IPS-NIHi11 (cell line): ENCODE measurements at regions not wholly inside any gene's neighbourhood (a gene's known extent, or its start where the extent isn't known, plus 50 kb on each side); places are given as distances from the start of the nearest gene placed in this dataset.
A peak's percentile ranks its signal among the peaks of the same experiment; 100 is the strongest.

Experiments used
- DNase-seq: peaks from one replicate; pipeline ENCODE4 v3.0.0; 2012; ENCODE audit warnings: mixed read lengths, low spot score

- DNase-seq: no peak
Observed at GRCh38 chr10:3514691-3515090, 270.3 kb downstream of the KLF6 start.

DNA sequence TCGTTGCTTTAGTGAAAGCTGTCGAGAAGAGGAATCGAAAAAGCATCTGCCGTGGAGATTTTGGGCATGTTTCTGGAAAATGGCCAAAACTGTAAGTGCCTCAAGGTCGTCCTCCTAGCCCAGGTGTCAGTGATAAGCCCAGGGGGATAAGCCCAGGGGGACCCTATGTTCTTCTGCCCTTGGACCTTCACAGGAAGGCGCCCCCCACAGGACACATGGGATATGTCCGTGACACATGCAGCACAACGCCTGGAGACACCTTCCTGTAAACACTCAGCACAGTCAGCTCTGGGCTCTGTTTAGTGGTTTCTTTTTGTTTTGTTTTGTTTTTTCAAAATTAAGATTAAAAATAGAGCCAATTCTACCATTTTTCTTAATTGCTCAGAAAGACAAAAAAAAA lies 272.7 kb downstream of the KLF6 start:
- DNase-seq: peak; percentile 31

DNA sequence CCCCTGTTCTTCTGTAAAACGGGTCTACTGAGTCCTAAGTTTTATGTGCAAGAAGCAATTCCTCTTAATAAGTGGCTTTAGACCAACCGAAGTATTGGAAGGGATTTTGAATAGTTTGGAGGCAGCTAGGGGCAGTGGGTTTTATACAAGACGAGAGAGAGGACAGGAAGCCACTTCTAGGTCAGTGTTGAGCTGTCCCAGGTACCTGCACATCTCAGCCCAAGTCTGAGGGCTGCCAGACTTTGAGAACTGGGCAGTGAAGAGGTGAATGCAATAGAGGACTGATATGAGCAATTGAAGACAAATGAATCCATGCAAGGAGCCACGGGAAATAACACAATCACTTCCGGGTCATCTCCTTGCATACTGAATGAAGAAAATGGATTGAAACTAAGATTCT lies 273.5 kb downstream of the KLF6 start:
- no peak for DNase-seq

DNA sequence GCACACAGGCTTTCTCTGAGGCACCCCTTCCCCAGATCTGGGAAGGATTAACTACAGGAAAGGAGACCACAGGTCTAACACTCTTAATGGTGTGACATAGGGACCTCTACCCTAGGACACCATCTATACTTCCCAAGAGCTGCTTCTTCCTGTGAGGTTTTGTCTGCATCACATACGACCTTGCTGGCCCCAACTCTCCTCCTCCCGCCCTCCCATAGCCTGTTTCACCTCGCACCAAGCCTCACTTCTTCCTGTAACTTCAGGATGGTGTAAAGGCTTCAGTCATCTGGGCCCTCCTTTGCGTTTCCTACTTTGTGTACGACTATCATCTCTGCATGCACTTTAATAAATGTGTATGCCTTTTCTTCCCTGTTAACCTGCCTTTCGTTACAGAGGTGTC lies 274.3 kb downstream of the KLF6 start:
- no peak for DNase-seq

DNA sequence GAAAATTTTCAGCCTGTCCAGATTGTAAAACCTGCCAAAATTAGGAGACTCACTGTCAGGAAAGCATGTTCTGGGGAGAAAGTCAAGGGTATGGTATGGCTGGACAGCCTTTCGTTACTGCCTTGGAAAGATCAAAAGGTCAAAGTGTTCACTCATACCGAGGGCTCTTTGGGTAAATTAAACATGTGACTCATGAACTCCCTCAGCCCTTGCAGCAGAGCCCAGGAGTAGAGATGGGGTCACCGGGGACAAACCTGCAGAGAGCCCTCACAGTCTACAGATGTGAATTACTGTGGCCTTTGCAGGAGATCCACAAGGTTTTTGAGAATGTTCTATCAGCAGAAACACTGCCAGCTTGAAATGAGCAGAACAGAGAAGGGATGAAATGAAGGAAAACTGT lies 275.7 kb downstream of the KLF6 start:
- DNase-seq: no peak

- no peak for DNase-seq
Observed at GRCh38 chr10:3503299-3503698, 281.7 kb downstream of the KLF6 start.

DNA sequence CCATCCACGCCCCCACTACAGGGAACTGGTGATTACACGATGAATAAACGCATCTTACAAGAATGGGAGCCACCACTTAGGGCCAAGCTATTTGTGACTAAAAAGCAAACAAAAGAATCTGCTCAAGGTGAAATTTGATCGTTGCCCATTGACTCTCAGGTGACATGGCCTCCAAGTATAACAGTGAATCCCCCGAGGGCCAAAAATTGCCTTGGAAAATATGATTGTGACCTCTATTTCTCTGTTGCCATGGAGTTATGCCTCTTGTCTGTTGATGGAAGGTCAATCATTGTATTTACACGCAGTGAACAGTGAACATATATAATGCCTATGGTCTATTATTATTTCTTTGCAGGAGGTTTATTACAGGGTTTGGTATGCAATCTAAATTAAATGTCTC lies 282.3 kb downstream of the KLF6 start:
- no peak for DNase-seq

- DNase-seq: peak; percentile 58
Observed at GRCh38 chr10:3500408-3500856, 284.6 kb downstream of the KLF6 start.

DNA sequence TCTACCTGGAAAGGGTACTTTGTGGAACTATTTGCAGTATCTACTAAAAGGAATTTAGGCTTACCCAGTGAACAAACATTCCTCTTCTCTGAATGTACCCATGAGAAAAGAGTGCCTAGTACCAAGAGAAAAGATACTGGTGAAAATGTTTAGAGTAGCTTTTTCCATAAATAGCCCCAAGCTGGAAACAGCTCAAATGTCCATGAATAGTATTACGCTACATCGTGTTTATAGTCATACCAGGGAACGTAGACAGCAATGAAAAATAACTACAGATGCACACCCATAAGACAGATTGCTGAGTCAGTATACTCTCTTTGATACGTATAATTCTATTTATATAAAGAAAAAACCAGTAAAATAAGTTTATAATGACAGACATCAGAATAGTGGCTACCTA lies 285.9 kb downstream of the KLF6 start:
- no peak for DNase-seq

DNA sequence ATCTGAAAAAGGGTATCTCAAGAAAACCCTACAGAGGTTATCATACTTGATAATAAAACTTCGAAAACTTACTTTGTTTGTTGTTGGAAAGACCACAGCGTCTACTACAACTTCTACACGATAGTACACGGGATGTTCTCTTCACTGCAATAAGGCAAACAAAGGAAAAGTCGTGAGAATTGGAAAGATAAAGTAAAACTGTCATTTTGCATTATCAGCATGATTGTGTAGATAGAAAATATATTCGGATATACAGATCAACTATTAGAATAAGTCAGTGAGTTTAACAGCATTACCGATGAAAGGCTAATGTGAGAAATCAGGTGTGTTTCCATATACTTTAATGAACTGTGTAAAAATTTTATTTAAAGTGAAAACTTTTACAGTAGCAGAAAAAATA lies 287.4 kb downstream of the KLF6 start:
- no peak for DNase-seq

DNA sequence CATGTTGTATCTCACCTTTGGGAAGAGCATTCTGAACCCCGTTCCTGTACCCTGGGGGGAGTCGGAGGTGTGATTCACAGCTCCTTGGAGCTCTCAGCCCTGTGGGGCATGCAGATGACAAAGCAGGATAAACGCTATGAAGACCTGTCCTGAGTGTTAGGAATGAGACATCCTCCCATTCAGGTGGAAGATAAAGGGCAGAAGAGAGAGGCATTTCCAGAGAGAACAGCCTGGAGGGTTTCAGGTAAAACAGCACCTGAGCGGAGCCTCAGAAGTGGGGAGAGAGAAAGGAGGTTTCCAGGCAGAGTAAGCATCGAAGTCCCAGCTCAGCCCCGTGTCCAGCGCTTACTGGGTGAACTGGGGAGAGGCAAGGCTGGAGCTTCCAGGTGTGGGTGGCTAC lies 288.9 kb downstream of the KLF6 start:
- no peak for DNase-seq

GRCh38 chr10:3495281-3495680 lies 289.7 kb downstream of the KLF6 start:
- DNase-seq: no peak

DNA sequence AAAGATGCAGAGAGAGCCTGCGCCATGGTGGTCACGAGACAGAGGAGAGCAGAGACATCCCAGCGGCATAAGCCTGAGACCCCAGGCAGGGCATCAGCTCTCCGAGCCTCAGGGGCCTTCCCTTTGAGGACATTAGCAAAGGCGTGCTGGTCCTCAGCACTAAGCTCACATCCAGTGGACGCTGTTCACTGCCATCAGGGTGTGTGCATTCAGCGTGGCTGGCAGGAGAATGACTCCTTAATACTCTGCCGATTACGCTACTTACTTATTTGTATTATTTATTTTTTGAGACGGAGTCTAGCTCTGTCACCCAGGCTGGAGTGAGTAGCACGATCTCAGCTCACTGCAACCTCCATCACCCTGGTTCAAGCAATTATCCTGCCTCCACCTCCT lies 290.2 kb downstream of the KLF6 start:
- no peak for DNase-seq

DNA sequence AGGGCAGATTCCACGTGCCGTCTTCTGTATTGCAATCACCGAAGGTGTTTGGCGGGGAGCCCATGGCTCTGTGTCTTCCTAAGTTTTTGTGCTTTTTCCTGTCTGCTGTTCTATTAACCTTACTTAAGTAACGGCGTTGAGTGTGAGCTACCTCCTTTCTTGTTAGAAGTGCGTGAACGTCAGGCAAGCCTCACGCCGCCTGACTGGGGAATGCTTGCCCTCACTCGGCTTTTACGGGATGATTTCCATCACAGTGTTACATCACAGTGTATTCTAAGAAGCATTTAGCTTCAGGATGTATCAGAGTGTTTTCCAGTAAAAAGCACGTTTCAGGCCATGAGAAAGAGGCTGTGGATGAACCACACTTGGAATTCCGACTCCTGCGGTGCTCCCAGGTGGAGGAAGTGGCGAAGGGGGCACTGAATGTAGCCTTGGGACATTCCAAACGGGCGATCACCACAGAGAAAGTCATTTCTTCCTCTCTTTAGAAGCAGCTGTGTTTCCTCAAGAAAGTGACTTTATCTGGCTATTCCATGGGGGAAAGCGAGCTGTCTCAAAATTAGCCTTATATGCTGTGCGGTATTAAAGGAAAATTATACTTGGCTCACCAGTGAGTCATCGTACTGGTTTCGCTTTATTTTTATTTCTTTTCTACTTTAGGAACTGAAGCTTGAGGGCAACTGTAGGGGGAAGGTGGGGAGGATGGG lies 290.7 kb downstream of the KLF6 start:
- DNase-seq: no peak

- no peak for DNase-seq
Observed at GRCh38 chr10:3493621-3494020, 291.4 kb downstream of the KLF6 start.

DNA sequence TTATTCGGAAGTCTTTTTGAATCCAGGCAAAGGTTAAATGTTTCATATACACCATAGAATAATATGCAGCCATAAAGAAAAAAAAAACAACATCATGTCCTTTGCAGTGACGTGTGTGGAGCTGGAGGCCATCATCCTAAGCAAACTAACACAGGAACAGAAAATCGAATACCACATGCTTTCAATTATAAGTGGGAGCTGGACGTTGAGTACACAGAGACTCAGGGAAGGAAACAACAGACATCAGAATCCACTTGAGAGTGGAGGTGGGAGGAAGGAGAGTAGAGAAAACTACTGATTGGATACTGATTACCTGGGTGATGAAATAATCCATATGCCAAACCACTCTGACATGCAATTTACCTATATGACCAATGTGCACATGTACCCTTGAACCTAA lies 293.4 kb downstream of the KLF6 start:
- DNase-seq: no peak

DNA sequence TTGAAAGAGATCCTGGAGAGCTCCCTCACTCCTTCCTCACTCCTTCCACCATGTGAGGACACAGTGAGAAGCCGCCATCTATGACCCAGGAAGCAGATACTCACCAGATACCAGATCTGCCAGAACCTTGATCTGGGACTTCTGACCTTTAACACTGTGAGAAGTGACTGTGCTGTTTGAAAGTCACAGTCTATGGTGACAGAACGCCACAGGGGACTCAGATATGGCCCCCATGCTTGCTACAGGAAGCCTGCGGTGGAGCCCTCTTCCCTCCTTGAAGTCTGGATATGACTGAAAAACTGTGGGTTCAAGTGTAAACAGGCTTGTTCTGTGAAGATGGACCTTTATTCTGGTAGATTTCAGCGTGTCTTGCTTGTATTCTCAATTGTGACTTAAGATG lies 297.8 kb downstream of the KLF6 start:
- no peak for DNase-seq

DNA sequence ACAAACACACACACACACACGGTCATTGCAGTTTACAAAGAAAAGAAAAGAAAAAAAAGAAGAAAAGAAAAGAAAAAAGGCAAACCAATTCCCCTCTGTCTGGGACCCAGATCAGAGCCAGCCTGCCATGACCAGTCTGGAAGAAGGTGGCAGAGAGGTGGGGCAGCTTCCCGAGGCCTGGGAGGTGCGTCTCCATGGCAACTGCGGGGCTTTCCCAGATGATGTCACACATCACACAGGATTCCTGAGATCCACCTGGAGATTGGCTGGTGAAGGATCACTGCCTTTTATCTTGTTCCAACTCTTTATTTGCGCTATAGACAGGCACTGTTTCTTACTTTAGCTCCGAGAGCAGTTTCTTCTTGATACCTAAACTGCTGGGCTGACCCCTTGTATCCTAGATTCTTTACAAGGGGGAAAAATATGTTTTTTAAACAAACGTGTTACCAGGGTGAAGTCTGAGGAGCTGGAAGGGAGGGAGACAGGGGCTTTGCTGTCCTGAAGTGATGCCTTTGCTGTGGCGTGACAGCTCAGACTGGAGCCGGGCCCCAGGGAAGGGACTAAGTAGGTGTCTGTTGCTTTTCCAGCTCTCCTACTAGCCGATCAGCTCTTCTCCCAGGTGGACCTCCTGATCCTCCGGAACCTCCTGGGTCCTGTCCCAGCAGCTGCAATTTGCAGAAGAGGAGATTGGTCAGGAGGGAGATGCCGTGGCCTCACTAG lies 298.5 kb downstream of the KLF6 start:
- peak; percentile 80 for DNase-seq

DNA sequence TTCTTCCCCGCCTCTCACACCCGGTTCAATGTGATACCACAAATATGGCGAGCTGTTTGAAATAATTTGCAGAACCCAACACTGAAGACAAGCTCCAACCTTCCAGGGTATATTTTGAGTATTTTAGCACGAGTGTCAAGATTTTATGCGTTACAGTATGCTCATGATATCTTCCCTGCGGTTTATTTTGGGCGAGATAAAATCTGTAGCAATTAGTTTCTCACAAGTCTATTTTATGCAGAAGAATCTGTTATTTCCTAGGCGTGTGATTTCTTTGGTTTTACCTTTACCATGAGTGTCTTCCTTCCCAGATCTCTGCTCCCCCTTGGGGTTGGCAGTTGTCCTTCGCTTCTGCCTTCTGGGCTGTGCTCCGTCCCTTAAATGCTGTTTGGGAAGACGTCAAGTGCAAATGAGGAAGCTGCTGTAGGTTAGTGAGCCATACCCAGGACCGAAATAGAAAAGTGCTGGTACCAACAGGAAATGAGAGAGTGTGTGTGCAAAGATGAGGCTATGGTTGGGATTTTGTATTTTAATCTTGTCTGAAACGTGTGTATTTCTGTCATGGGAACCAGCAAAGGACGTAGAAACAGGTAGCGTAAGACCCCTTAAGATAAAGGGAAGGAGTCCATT lies 299.8 kb downstream of the KLF6 start:
- DNase-seq: no peak

DNA sequence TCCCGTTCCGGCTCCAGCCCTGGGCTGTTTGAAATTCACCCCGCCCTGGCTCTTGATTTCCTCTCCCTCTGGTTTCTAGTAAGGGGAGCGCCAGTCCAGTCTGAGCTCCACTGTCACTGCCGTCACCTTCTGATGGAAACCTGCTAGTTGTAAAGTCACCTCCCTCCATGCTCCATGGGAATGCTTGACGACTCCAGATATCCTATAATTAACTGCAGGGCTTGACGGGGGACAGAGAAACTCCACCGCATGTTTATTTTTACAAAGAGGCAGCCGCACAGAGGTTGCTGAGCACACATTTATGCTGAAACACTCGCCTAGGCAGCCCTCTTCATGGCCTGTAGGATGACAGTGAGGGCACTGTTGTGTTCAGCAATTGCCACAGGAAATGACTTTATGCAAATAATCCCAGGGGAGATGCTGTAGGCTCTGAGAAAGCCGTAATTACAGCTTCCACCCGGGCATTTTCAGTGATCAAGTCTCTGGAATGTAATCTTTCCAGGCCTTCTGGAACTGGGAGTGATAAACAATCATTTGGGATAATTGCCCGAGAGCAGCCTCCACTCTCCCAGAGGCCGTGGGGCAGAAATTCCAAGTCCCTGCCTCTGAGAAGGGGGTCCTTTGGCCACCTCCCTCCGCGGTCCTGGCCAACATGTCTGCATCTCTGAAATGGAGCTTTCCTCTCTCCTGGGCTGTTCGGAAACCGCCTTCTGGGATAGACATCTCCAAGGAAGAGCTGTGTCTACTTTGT lies 300.5 kb downstream of the KLF6 start:
- no peak for DNase-seq

GRCh38 chr10:3482200-3482993 lies 302.6 kb downstream of the KLF6 start:
- peak; percentile 61 for DNase-seq

DNA sequence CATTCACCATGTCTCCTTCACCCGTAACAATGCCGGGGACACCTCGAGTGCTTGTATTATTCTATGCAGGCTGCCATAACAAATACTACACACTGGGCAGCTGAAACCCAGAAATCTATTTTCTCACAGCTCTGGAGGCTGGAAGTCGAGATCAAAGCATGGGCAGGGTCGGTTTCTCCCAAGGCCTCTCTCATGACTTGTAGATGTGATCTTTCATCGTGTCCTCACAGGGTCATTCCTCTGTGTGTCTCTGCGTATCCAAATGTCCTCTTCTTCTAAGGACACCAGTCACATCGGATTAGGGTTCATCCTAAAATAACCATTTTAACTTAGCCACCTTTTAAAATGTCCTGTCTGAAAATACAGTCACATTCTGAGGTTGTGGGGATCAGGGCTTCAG lies 303.5 kb downstream of the KLF6 start:
- DNase-seq: no peak
